ENCODE measurements at regions not wholly inside any gene's neighbourhood (a gene's known extent, or its start where the extent isn't known, plus 50 kb on each side); places are given as distances from the start of the nearest gene placed in this dataset.

GRCh38 chr2:4096978-4097766 is 393.8 kb downstream of the DCDC2C start:
- TF ChIP-seq RELA (CRISPR knock-in tag; IDR thresholded peaks at IDR 0.05) (no peak), ZNF30 (CRISPR knock-in tag; IDR thresholded peaks at IDR 0.05) (no peak), NFRKB (IDR thresholded peaks at IDR 0.05) (no peak), KLF12 (CRISPR knock-in tag; IDR thresholded peaks at IDR 0.05; ENCODE audit: borderline replicate concordance) (no peak), CEBPB (IDR thresholded peaks at IDR 0.05; ENCODE audit: borderline replicate concordance, low read depth, low read length) (no peak), ZNF296 (CRISPR knock-in tag; conservative IDR thresholded peaks at IDR 0.05) (no peak), ZNF235 (CRISPR knock-in tag; IDR thresholded peaks at IDR 0.05; ENCODE audit: borderline replicate concordance) (no peak), ZNF253 (CRISPR knock-in tag; IDR thresholded peaks at IDR 0.05; ENCODE audit: borderline replicate concordance) (no peak), KDM3A (CRISPR knock-in tag; IDR thresholded peaks at IDR 0.05; ENCODE audit: low read depth) (no peak), ZNF318 (CRISPR knock-in tag; IDR thresholded peaks at IDR 0.05) (no peak)
- DNase-seq (ENCODE audit: low spot score) = no peak
- Histone ChIP-seq H3K4me3 (replicated peaks in 1 of 3; ENCODE audit: insufficient read depth in 1 of 3, low read depth in 2 of 3, low read length in 3 of 3) (no peak overlapping the region), H3K79me2 (ENCODE audit: insufficient read depth, low read length) (no peaks in the 10 kb centered on the region), H4K20me1 (ENCODE audit: insufficient read depth, low read length) (no peaks in the 10 kb centered on the region), H3K27ac (ENCODE audit: extremely low read length, insufficient read depth, low read length) (no peak overlapping the region), H3K4me2 (ENCODE audit: low read depth, low read length) (no peak overlapping the region), H2AFZ (ENCODE audit: low read length) (no peak overlapping the region), H3K27me3 (ENCODE audit: control insufficient read depth in 1 of 2, insufficient read depth in 2 of 2, low read length in 2 of 2) (peaks cover 0 to 20% of the 10 kb centered on the region in 2 experiments; a peak in 3 of 5 replicates), H3K4me1 (ENCODE audit: insufficient read depth, low read length) (no peaks in the 10 kb centered on the region), H3K9ac (ENCODE audit: insufficient read depth, low read depth, low read length) (no peak overlapping the region), H3K9me3 (ENCODE audit: low read length) (no peaks in the 10 kb centered on the region), H3K36me3 (replicated peaks in 1 of 2; ENCODE audit: control insufficient read depth in 1 of 2, insufficient read depth in 2 of 2, low read length in 2 of 2) (no peaks in the 10 kb centered on the region)
- no TSS peak for BruUV-seq (replicated peaks)
- FAIRE-seq = no peak
- 8% methylated on average over 7 of the region's 7 CpGs for WGBS (ENCODE audit: low lambda C conversion rate)
- ATAC-seq = no peak
- CTCF ChIA-PET (ENCODE audit: low intra/inter-chr PET ratio, low total read pairs) = no interaction called here
- in situ Hi-C loops (cut with HindIII; ENCODE audit: extremely low pct_ligation_motif_present, low pct_unique_long_range_greater_than_20kb) (no loop called here), intact Hi-C loops (cut with micrococcal nuclease; ENCODE audit: unreplicated experiment) (no loop called here)
- POLR2A ChIA-PET = no interaction called here
